PC-3 (cell line): ENCODE measurements at regions not wholly inside any gene's neighbourhood (a gene's known extent, or its start where the extent isn't known, plus 50 kb on each side); places are given as distances from the start of the nearest gene placed in this dataset.

Source experiments
- CTCF ChIP-seq: fragments of 300-600 bp; sonication (generic); conservative IDR thresholded peaks from 2 replicates; pipeline ENCODE4 v1.5.1; 2017; ENCODE audit warnings: antibody characterized with exemption, low read depth, mild to moderate bottlenecking, low read length
- EZH2 ChIP-seq: fragments of 300-600 bp; sonication (generic); IDR thresholded peaks from one replicate; pipeline ENCODE4 v1.6.1; 2017; ENCODE audit warnings: antibody characterized with exemption, mild to moderate bottlenecking, low read length; ENCODE audit not compliant: unreplicated experiment

- TF ChIP-seq CTCF (no peak), EZH2 (no peak)
Measured at GRCh38 chr16:79407461-79408135, 192.9 kb downstream of the MAF start.
